Keratinocyte (primary cell): ENCODE measurements at regions not wholly inside any gene's neighbourhood (a gene's known extent, or its start where the extent isn't known, plus 50 kb on each side); places are given as distances from the start of the nearest gene placed in this dataset.

ENCODE experiments used
- DNase-seq: peaks from one replicate; pipeline ENCODE4 v3.0.0-alpha.2; 2011; ENCODE audit warnings: low read depth, missing footprints, low spot score
- FAIRE-seq: peaks from 2 replicates; lab custom pipeline; 2011; peaks lifted over from hg19 to GRCh38; lab: Jason Lieb, UNC
- H2AFZ ChIP-seq: 2 replicates; pipeline ENCODE4 v1.6.0; 2012; ENCODE audit warnings: low read length, control low read depth, inconsistent platforms; ENCODE audit not compliant: control insufficient read depth
- H3K27ac ChIP-seq: 2 replicates; pipeline ENCODE4 v1.5.1; 2011; ENCODE audit warnings: low read length; ENCODE audit not compliant: control insufficient read depth, insufficient read depth
- H3K27me3 ChIP-seq: 3 replicates; pipeline ENCODE4 v1.6.0; 2011; ENCODE audit warnings: low read length; ENCODE audit not compliant: control insufficient read depth, insufficient read depth; ENCODE audit errors: extremely low read depth
- H3K36me3 ChIP-seq, 2 experiments: 2 replicates in 1 of 2; 3 replicates in 1 of 2; pipeline ENCODE4 v1.5.1; 2011; ENCODE audit warnings: low read length in 2 of 2, mild to moderate bottlenecking in 1 of 2; ENCODE audit not compliant: control insufficient read depth in 2 of 2, insufficient read depth in 2 of 2; ENCODE audit errors: extremely low read depth in 1 of 2
- H3K4me1 ChIP-seq: 3 replicates; pipeline ENCODE4 v1.5.1; 2011; ENCODE audit warnings: low read length; ENCODE audit not compliant: control insufficient read depth, insufficient read depth; ENCODE audit errors: extremely low read depth
- H3K4me2 ChIP-seq: 3 replicates; pipeline ENCODE4 v1.6.0; 2011; ENCODE audit warnings: low read depth, low read length; ENCODE audit not compliant: control insufficient read depth, insufficient read depth; ENCODE audit errors: extremely low read depth
- H3K4me3 ChIP-seq, 3 experiments: fragments of 200-600 bp in 1 of 3; sonication (generic) in 1 of 3; 2 replicates in 2 of 3; 3 replicates in 1 of 3; pipeline ENCODE4 v1.5.1; 2011 to 2016; ENCODE audit warnings: low read length in 3 of 3, mild to moderate bottlenecking in 3 of 3, control low read depth in 2 of 3, inconsistent platforms in 1 of 3, low read depth in 1 of 3, mixed read lengths in 1 of 3, mixed run types in 1 of 3, moderate library complexity in 1 of 3; ENCODE audit not compliant: control insufficient read depth in 2 of 3, insufficient read depth in 2 of 3; ENCODE audit errors: extremely low read depth in 1 of 3
- H3K79me2 ChIP-seq: 2 replicates; pipeline ENCODE4 v1.6.0; 2012; ENCODE audit warnings: low read length; ENCODE audit not compliant: control insufficient read depth, insufficient read depth
- H3K9ac ChIP-seq: 3 replicates; pipeline ENCODE4 v1.6.0; 2011; ENCODE audit warnings: low read length; ENCODE audit not compliant: control insufficient read depth, insufficient read depth; ENCODE audit errors: extremely low read depth
- H3K9me1 ChIP-seq: 3 replicates; pipeline ENCODE4 v1.6.0; 2011; ENCODE audit warnings: low read length; ENCODE audit not compliant: control insufficient read depth, insufficient read depth; ENCODE audit errors: extremely low read depth
- H3K9me3 ChIP-seq: 2 replicates; pipeline ENCODE4 v1.5.1; 2012; ENCODE audit warnings: low read depth, low read length; ENCODE audit not compliant: control insufficient read depth
- H4K20me1 ChIP-seq: 3 replicates; pipeline ENCODE4 v1.6.0; 2011; ENCODE audit warnings: low read length; ENCODE audit not compliant: control insufficient read depth, insufficient read depth; ENCODE audit errors: extremely low read depth
- EZH2 ChIP-seq: IDR thresholded peaks from one replicate; pipeline ENCODE4 v1.6.1; 2012; ENCODE audit warnings: inconsistent platforms, mild to moderate bottlenecking, low read length, moderate library complexity
- dilution Hi-C: fragments of 300-500 bp; cut with MboI; formaldehyde crosslinking; loops from one replicate; pipeline ENCODE4 v1.7.0; 2020; ENCODE audit warnings: low sequenced_read_pairs; ENCODE audit not compliant: extremely low pct_ligation_motif_present
- TF ChIP-seq, protein P1 (sequence below), 3 experiments: IDR thresholded peaks in 1 of 3; conservative IDR thresholded peaks in 1 of 3; optimal IDR thresholded peaks in 1 of 3; 2 replicates in 2 of 3; 3 replicates in 1 of 3; pipeline versions ENCODE3 to v1.5.1; 2011; ENCODE audit warnings: low read length in 3 of 3, mild to moderate bottlenecking in 3 of 3, moderate library complexity in 2 of 3, control low read depth in 1 of 3, inconsistent platforms in 1 of 3; ENCODE audit not compliant: insufficient read depth in 2 of 3; ENCODE audit errors: extremely low read depth in 1 of 3

DNA sequence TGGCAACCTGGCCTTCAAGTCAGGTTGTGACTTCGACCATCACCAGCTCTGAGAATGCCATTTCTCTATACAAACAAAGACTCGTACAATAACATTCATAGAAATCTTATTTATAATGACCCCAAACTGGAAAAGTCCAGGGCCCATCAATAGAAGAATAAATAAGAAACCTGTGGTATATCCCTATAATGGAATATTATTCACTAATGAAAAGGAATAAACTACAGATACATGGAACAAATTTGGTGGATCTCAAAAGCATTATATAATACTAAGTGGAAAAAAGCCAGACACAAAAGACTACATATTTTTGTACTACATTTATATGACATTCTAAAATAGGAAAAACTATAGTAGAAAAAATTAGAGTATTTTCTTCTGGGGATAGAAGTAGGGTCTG, 109.4 kb upstream of the INPP4B start:
- H3K9me1 ChIP-seq: no peaks in the 10 kb centered on the region
- TF ChIP-seq EZH2: no peak
- TF ChIP-seq, protein P1, sequence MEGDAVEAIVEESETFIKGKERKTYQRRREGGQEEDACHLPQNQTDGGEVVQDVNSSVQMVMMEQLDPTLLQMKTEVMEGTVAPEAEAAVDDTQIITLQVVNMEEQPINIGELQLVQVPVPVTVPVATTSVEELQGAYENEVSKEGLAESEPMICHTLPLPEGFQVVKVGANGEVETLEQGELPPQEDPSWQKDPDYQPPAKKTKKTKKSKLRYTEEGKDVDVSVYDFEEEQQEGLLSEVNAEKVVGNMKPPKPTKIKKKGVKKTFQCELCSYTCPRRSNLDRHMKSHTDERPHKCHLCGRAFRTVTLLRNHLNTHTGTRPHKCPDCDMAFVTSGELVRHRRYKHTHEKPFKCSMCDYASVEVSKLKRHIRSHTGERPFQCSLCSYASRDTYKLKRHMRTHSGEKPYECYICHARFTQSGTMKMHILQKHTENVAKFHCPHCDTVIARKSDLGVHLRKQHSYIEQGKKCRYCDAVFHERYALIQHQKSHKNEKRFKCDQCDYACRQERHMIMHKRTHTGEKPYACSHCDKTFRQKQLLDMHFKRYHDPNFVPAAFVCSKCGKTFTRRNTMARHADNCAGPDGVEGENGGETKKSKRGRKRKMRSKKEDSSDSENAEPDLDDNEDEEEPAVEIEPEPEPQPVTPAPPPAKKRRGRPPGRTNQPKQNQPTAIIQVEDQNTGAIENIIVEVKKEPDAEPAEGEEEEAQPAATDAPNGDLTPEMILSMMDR (optimal IDR thresholded peaks at IDR 0.05 in 1 of 3, IDR thresholded peaks at IDR 0.05 in 1 of 3, conservative IDR thresholded peaks at IDR 0.05 in 1 of 3; ENCODE audit: extremely low read depth in 1 of 3, insufficient read depth in 2 of 3, low read length in 3 of 3): no peak
- no peak overlapping the region for H3K4me3 ChIP-seq
- no peaks in the 10 kb centered on the region for H4K20me1 ChIP-seq
- H3K9me3 ChIP-seq: no peaks in the 10 kb centered on the region
- no peaks in the 10 kb centered on the region for H3K27me3 ChIP-seq
- H3K79me2 ChIP-seq: no peaks in the 10 kb centered on the region
- H3K4me1 ChIP-seq: no peaks in the 10 kb centered on the region
- no peak for DNase-seq
- dilution Hi-C loops: no loop called here
- no peak overlapping the region for H3K27ac ChIP-seq
- FAIRE-seq: no peak
- H3K36me3 ChIP-seq: no peaks in the 10 kb centered on the region
- no peak overlapping the region for H2AFZ ChIP-seq
- no peak overlapping the region for H3K9ac ChIP-seq
- H3K4me2 ChIP-seq: no peak overlapping the region

DNA sequence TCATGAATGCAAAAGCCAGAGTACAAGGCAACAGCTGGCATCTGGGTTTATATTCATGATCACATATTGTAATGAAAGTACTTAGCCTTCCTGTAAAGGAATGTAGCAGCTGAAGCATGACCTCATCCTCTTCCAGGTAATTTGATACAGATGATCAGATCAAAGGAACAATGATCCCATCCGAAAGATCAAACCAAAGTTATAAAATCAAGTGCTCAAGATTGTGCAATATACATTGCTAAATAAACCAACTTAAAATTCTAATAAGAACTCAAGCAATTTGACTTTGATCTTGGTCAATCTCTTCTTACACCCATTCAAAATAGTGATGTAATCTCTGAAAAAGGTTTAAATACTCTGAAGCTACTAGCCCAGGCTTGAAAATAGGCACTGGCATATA, 113.1 kb upstream of the INPP4B start:
- Histone ChIP-seq H3K9ac (no peak overlapping the region), H3K36me3 (no peaks in the 10 kb centered on the region), H3K27me3 (no peaks in the 10 kb centered on the region), H2AFZ (no peak overlapping the region), H3K27ac (no peak overlapping the region), H3K4me2 (no peak overlapping the region), H3K4me1 (no peaks in the 10 kb centered on the region), H4K20me1 (no peaks in the 10 kb centered on the region), H3K79me2 (no peaks in the 10 kb centered on the region), H3K4me3 (no peak overlapping the region), H3K9me3 (no peaks in the 10 kb centered on the region), H3K9me1 (no peaks in the 10 kb centered on the region)
- dilution Hi-C loops: no loop called here
- no peak for FAIRE-seq
- no peak for TF ChIP-seq EZH2
- TF ChIP-seq, protein P1 (optimal IDR thresholded peaks at IDR 0.05 in 1 of 3, IDR thresholded peaks at IDR 0.05 in 1 of 3, conservative IDR thresholded peaks at IDR 0.05 in 1 of 3; ENCODE audit: extremely low read depth in 1 of 3, insufficient read depth in 2 of 3, low read length in 3 of 3): no peak
- DNase-seq: no peak
